Colonic mucosa (tissue), 4 donors: ENCODE measurements at regions not wholly inside any gene's neighbourhood (a gene's known extent, or its start where the extent isn't known, plus 50 kb on each side); places are given as distances from the start of the nearest gene placed in this dataset.
"Not testable (repeated sequence)": the region's sequence is repeated elsewhere in the genome, so short reads cannot be mapped to it uniquely, and the experiment has no call there.

ENCODE experiments used
- DNase-seq: peaks from one replicate; pipeline ENCODE4 v3.0.0-alpha.2; 2020
- H3K27ac ChIP-seq: fragments of 200-600 bp; one replicate; pipeline ENCODE4 v1.8.0; 2021
- H3K27me3 ChIP-seq: fragments of 200-600 bp; one replicate; pipeline ENCODE4 v1.8.0; 2021
- H3K36me3 ChIP-seq: fragments of 200-600 bp; one replicate; pipeline ENCODE4 v1.8.0; 2021
- H3K4me1 ChIP-seq: fragments of 200-600 bp; one replicate; pipeline ENCODE4 v1.8.0; 2021; ENCODE audit warnings: mild to moderate bottlenecking
- H3K4me3 ChIP-seq: fragments of 200-600 bp; one replicate; pipeline ENCODE4 v1.8.0; 2021
- H3K9ac ChIP-seq, 2 donors: one replicate each; pipeline ENCODE4 v1.7.0; 2013; ENCODE audit warnings: control low read depth in 2 of 2, low read depth in 2 of 2, low read length in 2 of 2
- H3K9me3 ChIP-seq: fragments of 200-600 bp; one replicate; pipeline ENCODE4 v1.8.0; 2021
- CTCF ChIP-seq: fragments of 200-600 bp; IDR thresholded peaks from one replicate; pipeline ENCODE4 v1.8.0; 2022; ENCODE audit warnings: antibody characterized with exemption, mild to moderate bottlenecking
- intact Hi-C: fragments of 100-400 bp; cut with DNase I; formaldehyde crosslinking; loops from one replicate; pipeline ENCODE4 v1.14.1; 2022
- donor health status: healthy.
- donor health status: DM: no; HTN: no; CAD: no.
- donor health status: DM: no; HTN: no; CAD: no.

DNA sequence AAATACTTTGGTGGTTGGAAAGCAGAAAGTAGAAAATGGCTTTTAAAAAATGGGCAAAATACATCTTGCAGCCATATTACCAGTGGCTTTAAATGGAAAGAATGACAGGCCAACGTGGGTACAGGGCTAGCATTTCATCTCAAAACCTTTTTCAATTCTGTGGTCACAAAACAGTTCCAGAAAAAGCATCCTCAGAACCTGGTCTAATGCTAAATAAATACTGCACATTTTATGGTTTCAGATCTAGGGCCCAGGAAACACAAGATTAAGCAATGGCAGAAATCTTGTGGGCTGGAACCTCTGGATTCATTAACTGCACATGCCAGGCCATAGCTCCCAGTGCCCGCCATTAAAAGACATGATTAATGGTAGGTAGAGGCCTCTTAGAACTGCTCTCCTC lies 470.2 kb upstream of the RASGRP1 start:
- no peak overlapping the region for H3K4me3 ChIP-seq
- intact Hi-C loops: no loop called here
- no peak for DNase-seq
- H3K9ac ChIP-seq: no peak overlapping the region
- H3K27me3 ChIP-seq: no peaks in the 10 kb centered on the region
- H3K9me3 ChIP-seq: no peaks in the 10 kb centered on the region
- no peaks in the 10 kb centered on the region for H3K4me1 ChIP-seq
- no peak overlapping the region for H3K27ac ChIP-seq
- no peaks in the 10 kb centered on the region for H3K36me3 ChIP-seq
- TF ChIP-seq CTCF: no peak

DNA sequence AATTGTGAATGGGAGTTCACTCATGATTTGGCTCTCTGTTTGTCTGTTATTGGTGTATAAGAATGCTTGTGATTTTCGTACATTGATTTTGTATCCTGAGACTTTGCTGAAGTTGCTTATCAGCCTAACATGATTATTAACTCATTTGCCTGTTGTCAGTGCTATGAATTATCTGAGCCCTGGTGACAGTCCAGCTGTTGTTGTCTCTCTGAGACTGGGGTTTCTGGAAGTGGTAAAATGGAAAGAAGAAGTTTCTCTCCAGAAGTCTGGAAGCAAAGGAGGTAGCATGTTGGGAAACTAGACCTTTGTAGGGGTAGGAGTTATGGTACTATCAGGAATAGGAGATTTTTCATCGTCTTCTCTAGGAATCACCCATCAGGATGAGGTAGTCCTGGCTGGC lies 473.0 kb upstream of the RASGRP1 start:
- DNase-seq, H3K4me1 ChIP-seq, H3K9me3 ChIP-seq, H3K4me3 ChIP-seq, H3K9ac ChIP-seq, H3K27ac ChIP-seq, intact Hi-C loops, H3K36me3 ChIP-seq, H3K27me3 ChIP-seq: not testable (repeated sequence)

GRCh38 chr15:39040861-39041260 lies 476.2 kb upstream of the RASGRP1 start:
- Histone ChIP-seq H3K27ac (no peak overlapping the region), H3K4me1 (no peaks in the 10 kb centered on the region), H3K4me3 (no peak overlapping the region), H3K9ac (no peak overlapping the region), H3K27me3 (no peaks in the 10 kb centered on the region), H3K9me3 (no peaks in the 10 kb centered on the region), H3K36me3 (no peaks in the 10 kb centered on the region)
- intact Hi-C loops: no loop called here
- no peak for TF ChIP-seq CTCF
- DNase-seq: no peak

- no peaks in the 10 kb centered on the region for H3K27me3 ChIP-seq
- intact Hi-C loops: no loop called here
- H3K9ac ChIP-seq: no peak overlapping the region
- H3K4me1 ChIP-seq: no peaks in the 10 kb centered on the region
- no peak overlapping the region for H3K27ac ChIP-seq
- no peak overlapping the region for H3K4me3 ChIP-seq
- no peak for DNase-seq
- TF ChIP-seq CTCF: no peak
- H3K9me3 ChIP-seq: no peaks in the 10 kb centered on the region
- H3K36me3 ChIP-seq: no peaks in the 10 kb centered on the region
These were observed 477.4 kb upstream of the RASGRP1 start for GRCh38 chr15:39041979-39042495.

DNA sequence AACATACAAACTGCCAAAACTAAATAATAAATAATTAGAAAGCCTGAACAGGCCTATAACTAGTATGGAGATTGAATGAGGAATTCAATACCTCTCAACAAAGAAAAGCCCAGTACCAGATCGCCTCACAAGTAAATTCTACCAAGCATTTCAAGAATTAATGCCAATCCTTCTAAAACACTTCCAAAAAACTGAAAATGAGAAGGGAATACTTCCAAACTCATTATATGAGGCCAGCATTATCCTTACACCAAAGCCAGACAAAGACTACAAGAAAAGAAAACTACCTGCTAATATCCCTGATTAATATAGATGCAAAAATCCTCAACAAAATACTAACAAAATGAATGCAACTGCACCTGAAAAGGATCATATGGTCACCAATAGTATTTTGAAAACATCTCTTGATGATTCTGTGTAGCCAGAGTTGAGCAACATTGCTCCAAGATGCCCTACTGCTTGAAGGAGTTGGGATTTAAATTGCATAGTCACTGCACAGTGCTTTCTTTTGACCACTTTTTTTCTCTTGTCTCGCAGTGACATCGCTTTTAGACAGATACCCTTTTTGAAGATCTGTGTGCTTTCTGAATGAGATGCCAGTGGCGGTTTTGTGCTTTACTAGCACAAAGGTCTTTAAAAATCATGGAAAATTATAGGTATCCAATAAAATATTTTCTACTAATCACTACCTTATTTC lies 487.2 kb upstream of the RASGRP1 start:
- no peaks in the 10 kb centered on the region for H3K4me1 ChIP-seq
- no peaks in the 10 kb centered on the region for H3K9me3 ChIP-seq
- DNase-seq: no peak
- H3K4me3 ChIP-seq: no peak overlapping the region
- no peak overlapping the region for H3K27ac ChIP-seq
- intact Hi-C loops: no loop called here
- no peak for TF ChIP-seq CTCF
- no peak overlapping the region for H3K9ac ChIP-seq
- H3K36me3 ChIP-seq: no peaks in the 10 kb centered on the region
- H3K27me3 ChIP-seq: no peaks in the 10 kb centered on the region

GRCh38 chr15:39052323-39052705 lies 487.7 kb upstream of the RASGRP1 start:
- Histone ChIP-seq H3K27ac (no peak overlapping the region), H3K36me3 (no peaks in the 10 kb centered on the region), H3K4me3 (no peak overlapping the region), H3K4me1 (no peaks in the 10 kb centered on the region), H3K9me3 (no peaks in the 10 kb centered on the region), H3K27me3 (no peaks in the 10 kb centered on the region), H3K9ac (no peak overlapping the region)
- no peak for TF ChIP-seq CTCF
- intact Hi-C loops: no loop called here
- no peak for DNase-seq
